CD14-positive monocyte (primary cell): ENCODE measurements at regions not wholly inside any gene's neighbourhood (a gene's known extent, or its start where the extent isn't known, plus 50 kb on each side); places are given as distances from the start of the nearest gene placed in this dataset.

ENCODE experiments used
- DNase-seq, 3 donors: peaks; one replicate each; pipeline ENCODE4 v3.0.0-alpha.2; 2011 to 2022
- H2AFZ ChIP-seq: 2 replicates; pipeline ENCODE4 v1.6.0; 2012; ENCODE audit warnings: mild to moderate bottlenecking, low read depth, low read length, inconsistent platforms; ENCODE audit not compliant: insufficient read depth, poor library complexity, severe bottlenecking
- H3K27ac ChIP-seq, 2 donors: 1 replicate in 1 of 2; 2 replicates in 1 of 2; pipeline ENCODE4 v1.5.1; 2012 to 2013; ENCODE audit warnings: low read length in 2 of 2, control low read depth in 1 of 2, inconsistent platforms in 1 of 2, low read depth in 1 of 2, mild to moderate bottlenecking in 1 of 2
- H3K27me3 ChIP-seq, 2 donors: one replicate each; pipeline versions ENCODE4 v1.6.0 to v1.6.1; 2011 to 2013; ENCODE audit warnings: low read length in 2 of 2; ENCODE audit not compliant: control insufficient read depth in 2 of 2, insufficient read depth in 2 of 2
- H3K36me3 ChIP-seq, 2 donors: replicated peaks in 1 of 2; 1 replicate in 1 of 2; 2 replicates in 1 of 2; pipeline versions ENCODE4 v1.5.1 to v1.6.1; 2012 to 2013; ENCODE audit warnings: low read length in 2 of 2, control low read depth in 1 of 2, inconsistent platforms in 1 of 2, mild to moderate bottlenecking in 1 of 2; ENCODE audit not compliant: insufficient read depth in 2 of 2, control insufficient read depth in 1 of 2
- H3K4me1 ChIP-seq, 2 donors: 1 replicate in 1 of 2; 2 replicates in 1 of 2; pipeline versions ENCODE4 v1.5.1 to v1.6.1; 2012 to 2013; ENCODE audit warnings: low read length in 2 of 2, control low read depth in 1 of 2, inconsistent platforms in 1 of 2, mild to moderate bottlenecking in 1 of 2, moderate library complexity in 1 of 2; ENCODE audit not compliant: insufficient read depth in 2 of 2, control insufficient read depth in 1 of 2
- H3K4me2 ChIP-seq: replicated peaks from 2 replicates; pipeline ENCODE3; 2012; ENCODE audit warnings: low read length, moderate library complexity, mild to moderate bottlenecking; ENCODE audit not compliant: poor library complexity, severe bottlenecking; ENCODE audit errors: extremely low read depth
- H3K4me3 ChIP-seq, 3 experiments: fragments of 200-600 bp in 1 of 3; sonication (generic) in 1 of 3; replicated peaks in 1 of 3; 1 replicate in 2 of 3; 2 replicates in 1 of 3; pipeline ENCODE4 v1.5.1; 2011 to 2013; ENCODE audit warnings: low read length in 3 of 3, mild to moderate bottlenecking in 3 of 3, control low read depth in 2 of 3, low read depth in 2 of 3, inconsistent platforms in 1 of 3, moderate library complexity in 1 of 3
- H3K79me2 ChIP-seq: 2 replicates; pipeline ENCODE4 v1.6.0; 2012; ENCODE audit warnings: mild to moderate bottlenecking, control low read depth, inconsistent platforms, low read length, moderate library complexity; ENCODE audit not compliant: insufficient read depth
- H3K9ac ChIP-seq: 2 replicates; pipeline ENCODE4 v1.6.0; 2017; ENCODE audit warnings: low read length, mild to moderate bottlenecking; ENCODE audit not compliant: insufficient read depth, poor library complexity, severe bottlenecking
- H3K9me3 ChIP-seq, 2 donors: replicated peaks in 1 of 2; 1 replicate in 1 of 2; 2 replicates in 1 of 2; pipeline versions ENCODE4 v1.5.1 to v1.6.1; 2012 to 2013; ENCODE audit warnings: low read length in 2 of 2, control low read depth in 1 of 2; ENCODE audit not compliant: control insufficient read depth in 1 of 2, insufficient read depth in 1 of 2
- H4K20me1 ChIP-seq: 2 replicates; pipeline ENCODE4 v1.6.0; 2012; ENCODE audit warnings: mild to moderate bottlenecking, low read length, control low read depth, moderate library complexity; ENCODE audit not compliant: insufficient read depth
- H3K27ac Mint-ChIP-seq, 7 donors: one replicate each; pipeline ENCODE4 v1.8.0; 2020; ENCODE audit warnings: mild to moderate bottlenecking in 7 of 7, mixed read lengths in 7 of 7, moderate library complexity in 6 of 7, inconsistent platforms in 2 of 7
- H3K27me3 Mint-ChIP-seq, 3 donors: one replicate each; pipeline ENCODE4 v1.8.0; 2021 to 2022; ENCODE audit warnings: low read depth in 3 of 3, mild to moderate bottlenecking in 3 of 3, mixed read lengths in 3 of 3, moderate library complexity in 3 of 3, inconsistent platforms in 1 of 3
- H3K36me3 Mint-ChIP-seq, 2 donors: one replicate each; pipeline ENCODE4 v1.8.0; 2020; ENCODE audit warnings: mixed read lengths in 2 of 2, inconsistent platforms in 1 of 2, mild to moderate bottlenecking in 1 of 2
- H3K4me1 Mint-ChIP-seq: one replicate; pipeline ENCODE4 v1.8.0; 2020; ENCODE audit warnings: mild to moderate bottlenecking, mixed read lengths
- H3K4me3 Mint-ChIP-seq, 2 donors: one replicate each; pipeline ENCODE4 v1.8.0; 2020; ENCODE audit warnings: mild to moderate bottlenecking in 2 of 2, mixed read lengths in 2 of 2, moderate library complexity in 1 of 2
- H3K9me3 Mint-ChIP-seq, 7 donors: one replicate each; pipeline ENCODE4 v1.8.0; 2020 to 2022; ENCODE audit warnings: mixed read lengths in 7 of 7, mild to moderate bottlenecking in 6 of 7, moderate library complexity in 6 of 7, inconsistent platforms in 2 of 7
- CTCF ChIP-seq: fragments of 200-600 bp; IDR thresholded peaks from one replicate; pipeline ENCODE4 v1.8.0; 2022; ENCODE audit warnings: antibody characterized with exemption, mild to moderate bottlenecking
- WGBS: methylation state at CpG from one replicate; pipeline ENCODE4 v1.1.5; 2013; ENCODE audit warnings: missing lambda C conversion rate; ENCODE audit not compliant: insufficient coverage; 5-methylcytosine and 5-hydroxymethylcytosine counted together
- intact Hi-C, 2 donors: fragments of 100-400 bp; cut with micrococcal nuclease; formaldehyde crosslinking; loops; one replicate each; pipeline versions ENCODE4 v1.15.0 to v1.15.1; 2023

GRCh38 chr12:13436182-13436581, 239.7 kb downstream of the EMP1 start:
- Histone ChIP-seq H3K9me3 (no peaks in the 10 kb centered on the region), H2AFZ (no peak overlapping the region), H3K9ac (no peak overlapping the region), H3K4me1 (no peaks in the 10 kb centered on the region), H3K27me3 (no peaks in the 10 kb centered on the region), H3K27ac (no peak overlapping the region), H3K4me2 (no peak overlapping the region), H3K4me3 (no peak overlapping the region), H3K79me2 (no peaks in the 10 kb centered on the region), H3K36me3 (no peaks in the 10 kb centered on the region), H4K20me1 (no peaks in the 10 kb centered on the region)
- WGBS: 90% methylated on average over 1 of the region's 2 CpGs
- H3K27me3 Mint-ChIP-seq: peaks cover 0 to 4% (median 0%) of the 10 kb centered on the region in 3 donors
- no peak overlapping the region for H3K4me3 Mint-ChIP-seq
- no peaks in the 10 kb centered on the region for H3K4me1 Mint-ChIP-seq
- peaks cover 0 to 2% (median 0%) of the 10 kb centered on the region in 7 donors for H3K9me3 Mint-ChIP-seq
- H3K27ac Mint-ChIP-seq: no peak overlapping the region
- intact Hi-C loops: no loop called here
- no peak for DNase-seq
- no peaks in the 10 kb centered on the region for H3K36me3 Mint-ChIP-seq
- no peak for TF ChIP-seq CTCF

- no peak overlapping the region for H3K4me3 Mint-ChIP-seq
- no peaks in the 10 kb centered on the region for H3K36me3 Mint-ChIP-seq
- peaks cover 0 to 1% (median 0%) of the 10 kb centered on the region in 7 donors for H3K9me3 Mint-ChIP-seq
- Histone ChIP-seq H3K27ac (no peak overlapping the region), H3K4me2 (no peak overlapping the region), H3K4me3 (no peak overlapping the region), H3K36me3 (no peaks in the 10 kb centered on the region), H3K9ac (no peak overlapping the region), H4K20me1 (no peaks in the 10 kb centered on the region), H3K9me3 (no peaks in the 10 kb centered on the region), H3K27me3 (no peaks in the 10 kb centered on the region), H3K4me1 (no peaks in the 10 kb centered on the region), H3K79me2 (no peaks in the 10 kb centered on the region), H2AFZ (no peak overlapping the region)
- no peak overlapping the region for H3K27ac Mint-ChIP-seq
- TF ChIP-seq CTCF: no peak
- no peaks in the 10 kb centered on the region for H3K4me1 Mint-ChIP-seq
- intact Hi-C loops: no loop called here
- 60% methylated on average over 3 of the region's 4 CpGs for WGBS
- DNase-seq: no peak
- peaks cover 0 to 4% (median 1%) of the 10 kb centered on the region in 3 donors for H3K27me3 Mint-ChIP-seq
Observed at GRCh38 chr12:13435235-13435933, 238.9 kb downstream of the EMP1 start.
